ENCODE measurements at regions not wholly inside any gene's neighbourhood (a gene's known extent, or its start where the extent isn't known, plus 50 kb on each side); places are given as distances from the start of the nearest gene placed in this dataset.
"Not testable (repeated sequence)": the region's sequence is repeated elsewhere in the genome, so short reads cannot be mapped to it uniquely, and the experiment has no call there.

- no peak for ATAC-seq (ENCODE audit: poor library complexity)
- DNase-seq, result no peak
- intact Hi-C loops (cut with DNase I), result no loop called here
Observed at GRCh38 chr10:23975431-23975830, 233.5 kb upstream of the KIAA1217 start.

- no peak for DNase-seq
- intact Hi-C loops (cut with DNase I), result no loop called here
- no peak for ATAC-seq (ENCODE audit: poor library complexity)
Observed at GRCh38 chr10:23976275-23976674, 232.7 kb upstream of the KIAA1217 start.

GRCh38 chr10:23978317-23978716 lies 230.6 kb upstream of the KIAA1217 start:
- ATAC-seq (ENCODE audit: poor library complexity) (no peak), DNase-seq (no peak)
- intact Hi-C loops (cut with DNase I), result no loop called here

- ATAC-seq (ENCODE audit: poor library complexity), result peak; percentile 10
Observed at GRCh38 chr10:23980094-23980493, 228.8 kb upstream of the KIAA1217 start.

GRCh38 chr10:23981520-23982309 lies 227.2 kb upstream of the KIAA1217 start:
- intact Hi-C loops (cut with DNase I), result no loop called here
- ATAC-seq (ENCODE audit: poor library complexity), result no peak
- DNase-seq, result no peak

More at GRCh38 chr10:23980094-23980493, 228.8 kb upstream of the KIAA1217 start:
- no peak for DNase-seq
- intact Hi-C loops (cut with DNase I), result no loop called here

GRCh38 chr10:23984405-23984804 lies 224.5 kb upstream of the KIAA1217 start:
- intact Hi-C loops (cut with DNase I); ATAC-seq (ENCODE audit: poor library complexity); DNase-seq: not testable (repeated sequence)

GRCh38 chr10:23988006-23988405 lies 220.9 kb upstream of the KIAA1217 start:
- ATAC-seq (ENCODE audit: poor library complexity) (no peak), DNase-seq (no peak)
- intact Hi-C loops (cut with DNase I), result no loop called here

GRCh38 chr10:23994459-23995046 lies 214.4 kb upstream of the KIAA1217 start:
- ATAC-seq (ENCODE audit: poor library complexity), result peak; percentile 91
- DNase-seq, result peak; percentile 52
- intact Hi-C loops (cut with DNase I), result loop anchor here (5.0 kb wide), 3 partner anchors 203 to 523 kb away; no protein-coding TSS in a partner anchor

- DNase-seq (no peak), ATAC-seq (ENCODE audit: poor library complexity) (no peak)
- intact Hi-C loops (cut with DNase I), result loop anchor here (5.0 kb wide), 2 partner anchors 198 to 518 kb away; no protein-coding TSS in a partner anchor
Observed at GRCh38 chr10:23999445-23999844, 209.5 kb upstream of the KIAA1217 start.

GRCh38 chr10:24000271-24000813 lies 208.6 kb upstream of the KIAA1217 start:
- intact Hi-C loops (cut with DNase I), result no loop called here
- DNase-seq (no peak), ATAC-seq (ENCODE audit: poor library complexity) (no peak)

GRCh38 chr10:24006741-24007140 lies 202.2 kb upstream of the KIAA1217 start:
- intact Hi-C loops (cut with DNase I), result no loop called here
- DNase-seq, result no peak
- no peak for ATAC-seq (ENCODE audit: poor library complexity)

GRCh38 chr10:24007359-24007758 lies 201.6 kb upstream of the KIAA1217 start:
- no peak for DNase-seq
- intact Hi-C loops (cut with DNase I), result no loop called here
- peak; percentile 41 for ATAC-seq (ENCODE audit: poor library complexity)

- peak; percentile 94 for ATAC-seq (ENCODE audit: poor library complexity)
- intact Hi-C loops (cut with DNase I), result no loop called here
- no peak for DNase-seq
Observed at GRCh38 chr10:24008164-24009091, 200.5 kb upstream of the KIAA1217 start.

- DNase-seq (no peak), ATAC-seq (ENCODE audit: poor library complexity) (no peak)
- intact Hi-C loops (cut with DNase I), result no loop called here
Observed at GRCh38 chr10:24009115-24009514, 199.8 kb upstream of the KIAA1217 start.

- ATAC-seq (ENCODE audit: poor library complexity) (no peak), DNase-seq (no peak)
- intact Hi-C loops (cut with DNase I), result no loop called here
Observed at GRCh38 chr10:24009736-24010135, 199.2 kb upstream of the KIAA1217 start.

GRCh38 chr10:24010436-24010970 lies 198.4 kb upstream of the KIAA1217 start:
- intact Hi-C loops (cut with DNase I), result no loop called here
- ATAC-seq (ENCODE audit: poor library complexity) (no peak), DNase-seq (no peak)

GRCh38 chr10:24012249-24012803 lies 196.6 kb upstream of the KIAA1217 start:
- intact Hi-C loops (cut with DNase I), result no loop called here
- ATAC-seq (ENCODE audit: poor library complexity) (no peak), DNase-seq (no peak)

- intact Hi-C loops (cut with DNase I), result no loop called here
- no peak for DNase-seq
- no peak for ATAC-seq (ENCODE audit: poor library complexity)
Observed at GRCh38 chr10:24027107-24027506, 181.8 kb upstream of the KIAA1217 start.
